Omental fat pad (tissue), 3 donors: ENCODE measurements at regions not wholly inside any gene's neighbourhood (a gene's known extent, or its start where the extent isn't known, plus 50 kb on each side); places are given as distances from the start of the nearest gene placed in this dataset.

Experiments used
- ATAC-seq: fragments of 150-250 bp; one replicate; pipeline ENCODE4 v1.9.1; 2016; ENCODE audit warnings: mild to moderate bottlenecking, moderate library complexity; ENCODE audit not compliant: low FRiP score
- DNase-seq: peaks from one replicate; pipeline ENCODE4 v3.0.0-alpha.2; 2019; ENCODE audit warnings: low spot score
- CTCF ChIP-seq, 3 donors: fragments of 450-650 bp; IDR thresholded peaks; one replicate each; pipeline ENCODE4 v1.5.1; 2016 to 2017; ENCODE audit warnings: antibody characterized with exemption in 3 of 3, mild to moderate bottlenecking in 3 of 3, moderate library complexity in 2 of 3

- ATAC-seq (no peak), DNase-seq (no peak)
- no peak for TF ChIP-seq CTCF (IDR thresholded peaks at IDR 0.05)
Observed at GRCh38 chr1:168443356-168443755, 100.4 kb downstream of the XCL2 start.

- DNase-seq: no peak
- TF ChIP-seq CTCF (IDR thresholded peaks at IDR 0.05): no peak
- ATAC-seq: no peak
Observed at GRCh38 chr1:168442931-168443330, 100.9 kb downstream of the XCL2 start.

GRCh38 chr1:168441745-168442144 lies 102.1 kb downstream of the XCL2 start:
- TF ChIP-seq CTCF (IDR thresholded peaks at IDR 0.05): no peak
- ATAC-seq (no peak), DNase-seq (no peak)

GRCh38 chr1:168439456-168440375 lies 104.1 kb downstream of the XCL2 start:
- DNase-seq (peak; percentile 56), ATAC-seq (peak; percentile 90)
- peak in 1 of 3 donors; percentile 4 for TF ChIP-seq CTCF (IDR thresholded peaks at IDR 0.05)

- ATAC-seq: no peak
- no peak for DNase-seq
- TF ChIP-seq CTCF (IDR thresholded peaks at IDR 0.05): no peak
Observed at GRCh38 chr1:168438626-168439025, 105.2 kb downstream of the XCL2 start.

GRCh38 chr1:168437821-168438220 lies 106.0 kb downstream of the XCL2 start:
- ATAC-seq (no peak), DNase-seq (no peak)
- TF ChIP-seq CTCF (IDR thresholded peaks at IDR 0.05): no peak

GRCh38 chr1:168435439-168435838 lies 108.4 kb downstream of the XCL2 start:
- TF ChIP-seq CTCF (IDR thresholded peaks at IDR 0.05): no peak
- ATAC-seq (no peak), DNase-seq (no peak)
